Vagina (tissue), 2 donors: ENCODE measurements at regions not wholly inside any gene's neighbourhood (a gene's known extent, or its start where the extent isn't known, plus 50 kb on each side); places are given as distances from the start of the nearest gene placed in this dataset.

Experiments
- DNase-seq, 2 donors: peaks; one replicate each; pipeline ENCODE4 v3.0.0-alpha.2; 2017; ENCODE audit errors: extremely low spot score in 2 of 2
- H3K27ac ChIP-seq: fragments of 200-600 bp; sonication (generic); one replicate; pipeline ENCODE4 v1.5.1; 2019
- H3K27me3 ChIP-seq: fragments of 200-600 bp; sonication (generic); one replicate; pipeline ENCODE4 v1.5.1; 2019
- H3K36me3 ChIP-seq, 2 donors: fragments of 200-600 bp; sonication (generic); one replicate each; pipeline ENCODE4 v1.5.1; 2017 to 2019
- H3K4me1 ChIP-seq: fragments of 200-600 bp; sonication (generic); one replicate; pipeline ENCODE4 v1.5.1; 2019
- H3K4me3 ChIP-seq, 2 donors: fragments of 200-600 bp; sonication (generic); 1 replicate in 1 of 2; 2 replicates in 1 of 2; pipeline ENCODE4 v1.5.1; 2016 to 2019
- H3K9me3 ChIP-seq: fragments of 200-600 bp; sonication (generic); one replicate; pipeline ENCODE4 v1.5.1; 2019
- CTCF ChIP-seq, 3 experiments: fragments of 450-650 bp in 2 of 3; fragments of 200-600 bp in 1 of 3; sonication (generic) in 1 of 3; IDR thresholded peaks; one replicate each; pipeline ENCODE4 v1.5.1; 2017 to 2019; ENCODE audit warnings: antibody characterized with exemption in 3 of 3, mild to moderate bottlenecking in 2 of 3, moderate library complexity in 2 of 3
- POLR2A ChIP-seq, 2 donors: fragments of 450-650 bp; IDR thresholded peaks; one replicate each; pipeline ENCODE4 v1.6.1; 2017; ENCODE audit warnings: antibody characterized with exemption in 2 of 2, mild to moderate bottlenecking in 2 of 2, moderate library complexity in 2 of 2
- POLR2AphosphoS5 ChIP-seq, 2 donors: sonication (generic); formaldehyde crosslinking; IDR thresholded peaks; one replicate each; pipeline ENCODE4 v1.9.0; 2017; ENCODE audit warnings: antibody characterized with exemption in 2 of 2, mild to moderate bottlenecking in 2 of 2, low read depth in 1 of 2; ENCODE audit not compliant: insufficient read depth in 1 of 2
- intact Hi-C: fragments of 100-400 bp; cut with DNase I; formaldehyde crosslinking; loops from one replicate; pipeline ENCODE4 v1.15.1; 2023

DNA sequence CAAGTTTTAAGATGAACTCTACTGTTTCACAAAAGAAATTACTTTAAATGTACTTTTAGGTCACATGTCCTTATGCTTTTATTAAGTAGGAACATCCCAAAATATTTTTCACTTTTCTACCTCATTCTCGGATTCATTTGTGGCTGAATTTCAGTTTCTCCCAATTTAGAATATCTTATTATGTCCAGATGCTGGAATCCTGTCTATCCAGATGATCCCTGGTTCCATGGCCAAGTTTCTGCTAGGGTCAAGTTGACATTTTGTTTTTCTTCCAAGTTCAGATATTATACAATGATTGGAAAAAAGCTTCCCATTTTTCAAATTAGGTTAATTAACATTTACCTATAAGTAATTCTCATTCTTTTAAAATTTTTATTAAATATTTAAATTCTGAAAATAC lies 181.8 kb upstream of the SLC16A7 start:
- Histone ChIP-seq H3K9me3 (no peaks in the 10 kb centered on the region), H3K27me3 (no peaks in the 10 kb centered on the region), H3K4me1 (peaks cover 29% of the 10 kb centered on the region), H3K4me3 (no peak overlapping the region), H3K36me3 (no peaks in the 10 kb centered on the region), H3K27ac (no peak overlapping the region)
- intact Hi-C loops = no loop called here
- no peak for DNase-seq
- TF ChIP-seq POLR2A (IDR thresholded peaks at IDR 0.05) (no peak), POLR2AphosphoS5 (IDR thresholded peaks at IDR 0.05; ENCODE audit: insufficient read depth in 1 of 2, low read depth in 1 of 2) (no peak), CTCF (IDR thresholded peaks at IDR 0.05) (no peak)

DNA sequence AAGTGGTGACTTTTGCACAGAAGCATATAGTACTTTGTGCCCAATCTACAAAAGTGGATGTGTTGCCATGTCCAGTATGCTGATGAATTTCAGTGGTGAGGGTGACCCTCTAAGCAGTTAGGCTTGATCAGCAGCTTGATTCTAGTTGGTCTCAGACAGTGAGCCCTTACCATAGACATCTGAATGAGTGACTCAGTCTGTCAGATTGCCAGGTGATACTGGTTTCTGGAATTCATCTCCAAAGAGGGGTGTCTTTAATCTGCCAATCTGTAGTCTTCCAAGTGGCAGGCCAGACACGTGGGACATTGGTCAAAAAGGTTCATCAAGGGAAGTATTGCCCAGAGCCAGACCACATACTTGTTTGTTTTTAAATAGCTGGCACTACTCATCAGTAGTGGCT lies 187.4 kb upstream of the SLC16A7 start:
- intact Hi-C loops = no loop called here
- TF ChIP-seq POLR2A (IDR thresholded peaks at IDR 0.05) = no peak
- no peak for TF ChIP-seq CTCF (IDR thresholded peaks at IDR 0.05)
- no peak for TF ChIP-seq POLR2AphosphoS5 (IDR thresholded peaks at IDR 0.05; ENCODE audit: insufficient read depth in 1 of 2, low read depth in 1 of 2)
- H3K9me3 ChIP-seq = no peaks in the 10 kb centered on the region

DNA sequence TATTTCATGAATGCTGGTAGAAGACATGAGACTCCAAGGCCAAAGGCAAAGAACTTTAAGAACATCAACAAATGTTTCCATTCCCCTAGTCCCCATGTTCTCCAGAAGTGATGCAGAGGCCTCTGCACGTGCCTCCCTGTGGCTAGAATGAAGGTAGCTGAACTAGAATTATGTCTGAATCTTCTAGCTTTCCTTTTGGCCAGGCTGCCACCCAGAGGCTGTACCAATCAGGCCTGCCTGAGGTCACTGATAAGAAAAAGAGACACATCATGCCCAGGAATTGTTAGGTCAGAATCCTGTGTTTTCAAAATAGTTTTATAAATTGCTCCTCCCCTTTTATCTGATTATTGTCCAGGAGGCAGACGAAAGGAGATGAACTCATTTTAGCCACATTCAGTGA lies 188.0 kb upstream of the SLC16A7 start:
- no peak for DNase-seq
- H3K27me3 ChIP-seq = no peaks in the 10 kb centered on the region
- H3K4me1 ChIP-seq = peaks cover 5% of the 10 kb centered on the region
- no peak overlapping the region for H3K27ac ChIP-seq
- H3K9me3 ChIP-seq = no peaks in the 10 kb centered on the region
- TF ChIP-seq CTCF (IDR thresholded peaks at IDR 0.05) (no peak), POLR2AphosphoS5 (IDR thresholded peaks at IDR 0.05; ENCODE audit: insufficient read depth in 1 of 2, low read depth in 1 of 2) (no peak), POLR2A (IDR thresholded peaks at IDR 0.05) (no peak)
- no peaks in the 10 kb centered on the region for H3K36me3 ChIP-seq
- H3K4me3 ChIP-seq = no peak overlapping the region
- intact Hi-C loops = no loop called here

More for the DNA sequence above, 187.4 kb upstream of the SLC16A7 start:
- no peak for DNase-seq
- Histone ChIP-seq H3K4me3 (no peak overlapping the region), H3K36me3 (no peaks in the 10 kb centered on the region), H3K27me3 (no peaks in the 10 kb centered on the region), H3K27ac (no peak overlapping the region), H3K4me1 (peaks cover 10% of the 10 kb centered on the region)

GRCh38 chr12:59405992-59406391 lies 189.8 kb upstream of the SLC16A7 start:
- intact Hi-C loops = no loop called here
- Histone ChIP-seq H3K36me3 (no peaks in the 10 kb centered on the region), H3K4me1 (peaks cover 5% of the 10 kb centered on the region), H3K4me3 (no peak overlapping the region), H3K9me3 (no peaks in the 10 kb centered on the region), H3K27me3 (no peaks in the 10 kb centered on the region), H3K27ac (no peak overlapping the region)
- TF ChIP-seq POLR2A (IDR thresholded peaks at IDR 0.05) (no peak), CTCF (IDR thresholded peaks at IDR 0.05) (no peak), POLR2AphosphoS5 (IDR thresholded peaks at IDR 0.05; ENCODE audit: insufficient read depth in 1 of 2, low read depth in 1 of 2) (no peak)
- no peak for DNase-seq

GRCh38 chr12:59404109-59404650 lies 191.6 kb upstream of the SLC16A7 start:
- no peaks in the 10 kb centered on the region for H3K27me3 ChIP-seq
- no peaks in the 10 kb centered on the region for H3K9me3 ChIP-seq
- no peak for DNase-seq
- no peak overlapping the region for H3K4me3 ChIP-seq
- no peak for TF ChIP-seq CTCF (IDR thresholded peaks at IDR 0.05)
- intact Hi-C loops = no loop called here
- H3K36me3 ChIP-seq = no peaks in the 10 kb centered on the region
- H3K27ac ChIP-seq = no peak overlapping the region
- H3K4me1 ChIP-seq = peaks cover 5% of the 10 kb centered on the region
